D721Med (cell line): ENCODE measurements at regions not wholly inside any gene's neighbourhood (a gene's known extent, or its start where the extent isn't known, plus 50 kb on each side); places are given as distances from the start of the nearest gene placed in this dataset.

Experiments
- DNase-seq: peaks from one replicate; pipeline ENCODE4 v3.0.0; 2011; ENCODE audit warnings: low spot score; ENCODE audit not compliant: insufficient read length
- FAIRE-seq: peaks from 2 replicates; lab custom pipeline; 2011; peaks lifted over from hg19 to GRCh38; lab: Jason Lieb, UNC
- TF ChIP-seq, protein P1 (sequence below): IDR thresholded peaks from 2 replicates; pipeline ENCODE4 v1.5.1; 2012; ENCODE audit warnings: mild to moderate bottlenecking, control low read depth; ENCODE audit not compliant: insufficient read depth; ENCODE audit errors: missing control alignments

DNA sequence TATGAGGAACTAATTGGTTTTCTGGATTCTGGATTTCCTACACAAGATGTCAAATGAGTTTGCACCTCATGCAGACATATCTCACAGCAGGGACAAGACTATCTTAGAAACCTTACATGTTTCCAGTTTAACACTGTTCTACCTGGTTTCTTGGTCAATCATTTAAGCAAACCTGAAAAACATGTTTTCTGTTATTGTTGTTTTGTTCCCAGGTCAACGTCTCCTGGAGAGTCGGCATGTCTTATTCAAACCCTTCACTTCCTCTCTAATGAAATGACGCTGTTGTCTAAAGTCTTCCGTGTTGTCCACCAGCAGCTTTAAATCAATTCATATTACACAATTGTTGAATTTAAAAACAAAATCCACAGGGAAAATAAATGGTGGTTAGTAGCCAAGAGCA lies 150.9 kb downstream of the CNTN3 start:
- DNase-seq: no peak
- no peak for FAIRE-seq
- TF ChIP-seq, protein P1, sequence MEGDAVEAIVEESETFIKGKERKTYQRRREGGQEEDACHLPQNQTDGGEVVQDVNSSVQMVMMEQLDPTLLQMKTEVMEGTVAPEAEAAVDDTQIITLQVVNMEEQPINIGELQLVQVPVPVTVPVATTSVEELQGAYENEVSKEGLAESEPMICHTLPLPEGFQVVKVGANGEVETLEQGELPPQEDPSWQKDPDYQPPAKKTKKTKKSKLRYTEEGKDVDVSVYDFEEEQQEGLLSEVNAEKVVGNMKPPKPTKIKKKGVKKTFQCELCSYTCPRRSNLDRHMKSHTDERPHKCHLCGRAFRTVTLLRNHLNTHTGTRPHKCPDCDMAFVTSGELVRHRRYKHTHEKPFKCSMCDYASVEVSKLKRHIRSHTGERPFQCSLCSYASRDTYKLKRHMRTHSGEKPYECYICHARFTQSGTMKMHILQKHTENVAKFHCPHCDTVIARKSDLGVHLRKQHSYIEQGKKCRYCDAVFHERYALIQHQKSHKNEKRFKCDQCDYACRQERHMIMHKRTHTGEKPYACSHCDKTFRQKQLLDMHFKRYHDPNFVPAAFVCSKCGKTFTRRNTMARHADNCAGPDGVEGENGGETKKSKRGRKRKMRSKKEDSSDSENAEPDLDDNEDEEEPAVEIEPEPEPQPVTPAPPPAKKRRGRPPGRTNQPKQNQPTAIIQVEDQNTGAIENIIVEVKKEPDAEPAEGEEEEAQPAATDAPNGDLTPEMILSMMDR: no peak

DNA sequence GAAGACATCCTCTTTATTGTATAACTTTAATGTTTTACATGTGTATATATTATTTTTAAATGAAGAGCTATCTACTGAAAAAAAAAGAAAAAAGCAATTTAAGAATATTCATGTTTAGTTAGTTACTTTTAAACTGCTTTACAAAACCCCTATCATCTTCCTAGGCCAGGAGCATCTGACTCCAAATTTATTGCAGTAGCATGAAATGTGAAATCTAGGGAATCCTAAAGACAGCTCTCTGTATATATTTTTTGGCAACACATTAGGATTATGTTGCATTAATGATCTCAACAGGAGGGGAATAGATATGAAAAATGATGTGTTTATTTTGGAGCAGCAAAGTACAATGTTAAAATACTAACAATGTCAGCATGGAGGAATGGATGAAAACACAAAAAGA lies 158.3 kb downstream of the CNTN3 start:
- no peak for FAIRE-seq
- no peak for DNase-seq
- TF ChIP-seq, protein P1: no peak

DNA sequence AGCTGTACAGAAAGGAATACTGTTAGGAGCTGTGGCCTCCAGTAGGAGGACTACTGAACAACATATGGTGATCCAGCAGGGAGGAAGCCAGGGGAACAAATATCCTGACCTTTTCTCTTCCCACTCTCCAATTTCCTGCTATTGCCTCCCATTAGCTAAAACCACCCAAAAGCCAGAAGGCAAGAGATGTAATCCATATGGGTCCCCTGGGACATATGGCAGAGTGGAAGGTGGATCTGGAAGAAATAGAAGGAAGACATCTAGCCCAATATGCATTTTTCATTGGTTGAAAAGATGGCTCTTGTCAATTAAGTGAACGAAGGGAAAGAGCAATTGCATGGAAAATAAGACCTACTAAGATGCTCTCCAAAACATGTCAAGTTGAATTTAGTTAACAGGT lies 167.2 kb downstream of the CNTN3 start:
- FAIRE-seq (no peak), DNase-seq (no peak)
- TF ChIP-seq, protein P1: no peak

DNA sequence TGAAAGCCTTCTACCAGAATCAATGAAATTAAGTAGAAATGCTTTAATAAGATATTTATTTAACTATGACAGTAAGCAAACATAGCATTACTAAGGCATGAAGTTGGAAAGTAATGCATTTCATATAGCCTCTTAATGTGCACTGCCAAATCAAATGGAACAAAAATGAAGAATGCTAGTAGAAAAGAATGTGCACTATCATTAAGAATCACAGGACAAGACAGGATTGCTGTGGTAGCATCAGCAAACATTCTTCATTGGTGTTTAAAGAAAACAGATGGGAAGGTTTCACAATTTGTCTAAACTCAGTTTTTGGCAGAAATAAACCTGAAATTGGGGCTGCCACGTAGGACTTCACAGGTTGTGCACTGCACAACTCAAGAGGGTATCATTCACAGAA lies 168.9 kb downstream of the CNTN3 start:
- TF ChIP-seq, protein P1: no peak
- DNase-seq (no peak), FAIRE-seq (no peak)

DNA sequence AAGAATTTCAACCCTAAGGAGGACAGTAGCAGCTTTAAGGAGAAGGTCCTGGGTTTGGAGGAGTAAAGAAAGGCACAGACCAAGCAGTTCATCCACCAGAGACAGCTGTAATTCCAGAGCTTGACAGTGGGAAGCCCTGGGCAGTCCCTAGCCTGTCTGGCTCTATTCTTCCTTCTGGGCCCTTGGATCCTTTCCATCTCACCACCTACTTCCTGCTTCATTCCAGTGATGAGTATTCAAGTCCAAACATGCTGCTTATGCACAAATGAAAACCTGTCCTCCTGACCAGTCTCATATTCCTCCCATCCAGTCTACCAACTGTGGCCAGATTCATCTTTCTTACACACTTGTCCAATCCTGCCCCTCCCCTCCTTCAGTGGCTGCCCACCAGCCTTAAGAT lies 171.4 kb downstream of the CNTN3 start:
- TF ChIP-seq, protein P1: no peak
- no peak for DNase-seq
- no peak for FAIRE-seq

DNA sequence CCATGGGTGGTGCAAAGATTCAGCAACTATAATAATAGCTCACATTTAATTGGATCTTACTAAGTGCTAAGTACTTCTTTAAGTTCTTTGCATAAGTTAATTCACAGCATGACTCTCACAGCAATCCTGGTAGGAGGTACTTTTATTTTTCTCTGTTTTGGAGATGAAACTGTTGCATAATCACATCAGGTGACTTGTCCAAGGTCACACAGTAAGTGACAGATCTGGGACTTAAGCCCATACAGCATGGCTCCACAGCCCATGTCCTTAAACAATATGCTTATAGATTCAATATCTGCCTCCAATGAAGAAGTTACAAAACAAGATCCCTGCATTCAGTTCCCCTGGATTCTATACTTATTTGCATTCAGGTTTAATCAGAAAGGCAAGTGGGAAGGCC lies 171.8 kb downstream of the CNTN3 start:
- TF ChIP-seq, protein P1: no peak
- DNase-seq: no peak
- no peak for FAIRE-seq

DNA sequence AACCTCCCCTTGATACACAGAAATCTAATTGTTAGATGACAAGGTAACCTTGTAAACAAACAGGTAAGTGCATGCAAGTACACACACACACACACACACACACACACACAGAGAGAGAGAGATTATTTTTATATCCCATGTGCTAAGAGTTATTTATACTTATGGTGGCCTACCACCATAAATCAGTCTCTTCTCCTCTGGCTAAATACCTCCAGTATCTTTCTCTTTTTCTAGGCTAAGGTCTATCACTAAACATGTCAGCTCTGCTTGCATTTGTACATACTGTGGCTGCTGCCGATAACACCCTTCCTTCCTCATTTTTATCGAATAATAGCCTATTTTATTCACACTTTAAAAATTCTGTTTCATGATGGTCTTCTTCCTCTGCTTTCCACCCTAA lies 172.4 kb downstream of the CNTN3 start:
- DNase-seq (no peak), FAIRE-seq (no peak)
- TF ChIP-seq, protein P1: no peak
